ENCODE measurements at regions not wholly inside any gene's neighbourhood (a gene's known extent, or its start where the extent isn't known, plus 50 kb on each side); places are given as distances from the start of the nearest gene placed in this dataset.

- 82 to 92% methylated on average over 3 of the region's 3 CpGs for WGBS, 2 donors
- intact Hi-C loops (cut with DNase I), result no loop called here
- Histone ChIP-seq H3K4me1 (no peaks in the 10 kb centered on the region), H3K27ac (no peak overlapping the region), H3K4me3 (no peak overlapping the region), H3K9me3 (no peaks in the 10 kb centered on the region), H3K36me3 (no peaks in the 10 kb centered on the region), H3K27me3 (no peaks in the 10 kb centered on the region)
- TF ChIP-seq CTCF (IDR thresholded peaks at IDR 0.05) (no peak), POLR2A (IDR thresholded peaks at IDR 0.05) (no peak), EP300 (IDR thresholded peaks at IDR 0.05) (no peak), POLR2AphosphoS5 (IDR thresholded peaks at IDR 0.05) (no peak)
- no peak for DNase-seq
Observed at GRCh38 chr1:114278911-114279310, 125.2 kb upstream of the SYT6 start.

- H3K4me1 ChIP-seq, result no peaks in the 10 kb centered on the region
- H3K27me3 ChIP-seq, result no peaks in the 10 kb centered on the region
- intact Hi-C loops (cut with DNase I), result no loop called here
- H3K36me3 ChIP-seq, result no peaks in the 10 kb centered on the region
- TF ChIP-seq POLR2AphosphoS5 (IDR thresholded peaks at IDR 0.05) (no peak), CTCF (IDR thresholded peaks at IDR 0.05) (no peak), EP300 (IDR thresholded peaks at IDR 0.05) (no peak), POLR2A (IDR thresholded peaks at IDR 0.05) (no peak)
- H3K27ac ChIP-seq, result no peak overlapping the region
- no peak overlapping the region for H3K4me3 ChIP-seq
- H3K9me3 ChIP-seq, result no peaks in the 10 kb centered on the region
- no peak for DNase-seq
Observed at GRCh38 chr1:114278430-114278829, 124.8 kb upstream of the SYT6 start.

- H3K36me3 ChIP-seq, result no peaks in the 10 kb centered on the region
- 82 to 94% methylated on average over 5 of the region's 5 CpGs for WGBS, 2 donors
- TF ChIP-seq POLR2AphosphoS5 (IDR thresholded peaks at IDR 0.05) (no peak), POLR2A (IDR thresholded peaks at IDR 0.05) (no peak), CTCF (IDR thresholded peaks at IDR 0.05) (no peak), EP300 (IDR thresholded peaks at IDR 0.05) (no peak)
- intact Hi-C loops (cut with DNase I), result no loop called here
- H3K27me3 ChIP-seq, result no peaks in the 10 kb centered on the region
- no peaks in the 10 kb centered on the region for H3K9me3 ChIP-seq
- no peak overlapping the region for H3K4me3 ChIP-seq
- H3K4me1 ChIP-seq, result no peaks in the 10 kb centered on the region
- H3K27ac ChIP-seq, result no peak overlapping the region
- no peak for DNase-seq
Observed at GRCh38 chr1:114274621-114275317, 121.1 kb upstream of the SYT6 start.

GRCh38 chr1:114272593-114272992 lies 118.9 kb upstream of the SYT6 start:
- Histone ChIP-seq H3K4me1 (no peaks in the 10 kb centered on the region), H3K36me3 (no peaks in the 10 kb centered on the region), H3K27ac (no peak overlapping the region), H3K4me3 (no peak overlapping the region), H3K9me3 (no peaks in the 10 kb centered on the region), H3K27me3 (no peaks in the 10 kb centered on the region)
- intact Hi-C loops (cut with DNase I), result no loop called here
- TF ChIP-seq CTCF (IDR thresholded peaks at IDR 0.05), result no peak
- TF ChIP-seq POLR2A (IDR thresholded peaks at IDR 0.05), result no peak
- no peak for TF ChIP-seq POLR2AphosphoS5 (IDR thresholded peaks at IDR 0.05)
- no peak for TF ChIP-seq EP300 (IDR thresholded peaks at IDR 0.05)
- DNase-seq, result no peak
- WGBS, 2 donors, result 78 to 79% methylated on average over 3 of the region's 3 CpGs

GRCh38 chr1:114270718-114271117 lies 117.0 kb upstream of the SYT6 start:
- Histone ChIP-seq H3K4me3 (no peak overlapping the region), H3K36me3 (no peaks in the 10 kb centered on the region), H3K9me3 (no peaks in the 10 kb centered on the region), H3K27ac (no peak overlapping the region), H3K4me1 (no peaks in the 10 kb centered on the region), H3K27me3 (no peaks in the 10 kb centered on the region)
- intact Hi-C loops (cut with DNase I), result no loop called here
- 93 to 94% methylated on average over 2 of the region's 2 CpGs for WGBS, 2 donors
- TF ChIP-seq POLR2AphosphoS5 (IDR thresholded peaks at IDR 0.05), result no peak
- TF ChIP-seq POLR2A (IDR thresholded peaks at IDR 0.05), result no peak
- TF ChIP-seq EP300 (IDR thresholded peaks at IDR 0.05), result no peak
- TF ChIP-seq CTCF (IDR thresholded peaks at IDR 0.05), result no peak
- DNase-seq, result no peak

All from sigmoid colon (tissue), 6 donors.